ENCODE measurements at regions not wholly inside any gene's neighbourhood (a gene's known extent, or its start where the extent isn't known, plus 50 kb on each side); places are given as distances from the start of the nearest gene placed in this dataset.

- TF ChIP-seq, protein P1, sequence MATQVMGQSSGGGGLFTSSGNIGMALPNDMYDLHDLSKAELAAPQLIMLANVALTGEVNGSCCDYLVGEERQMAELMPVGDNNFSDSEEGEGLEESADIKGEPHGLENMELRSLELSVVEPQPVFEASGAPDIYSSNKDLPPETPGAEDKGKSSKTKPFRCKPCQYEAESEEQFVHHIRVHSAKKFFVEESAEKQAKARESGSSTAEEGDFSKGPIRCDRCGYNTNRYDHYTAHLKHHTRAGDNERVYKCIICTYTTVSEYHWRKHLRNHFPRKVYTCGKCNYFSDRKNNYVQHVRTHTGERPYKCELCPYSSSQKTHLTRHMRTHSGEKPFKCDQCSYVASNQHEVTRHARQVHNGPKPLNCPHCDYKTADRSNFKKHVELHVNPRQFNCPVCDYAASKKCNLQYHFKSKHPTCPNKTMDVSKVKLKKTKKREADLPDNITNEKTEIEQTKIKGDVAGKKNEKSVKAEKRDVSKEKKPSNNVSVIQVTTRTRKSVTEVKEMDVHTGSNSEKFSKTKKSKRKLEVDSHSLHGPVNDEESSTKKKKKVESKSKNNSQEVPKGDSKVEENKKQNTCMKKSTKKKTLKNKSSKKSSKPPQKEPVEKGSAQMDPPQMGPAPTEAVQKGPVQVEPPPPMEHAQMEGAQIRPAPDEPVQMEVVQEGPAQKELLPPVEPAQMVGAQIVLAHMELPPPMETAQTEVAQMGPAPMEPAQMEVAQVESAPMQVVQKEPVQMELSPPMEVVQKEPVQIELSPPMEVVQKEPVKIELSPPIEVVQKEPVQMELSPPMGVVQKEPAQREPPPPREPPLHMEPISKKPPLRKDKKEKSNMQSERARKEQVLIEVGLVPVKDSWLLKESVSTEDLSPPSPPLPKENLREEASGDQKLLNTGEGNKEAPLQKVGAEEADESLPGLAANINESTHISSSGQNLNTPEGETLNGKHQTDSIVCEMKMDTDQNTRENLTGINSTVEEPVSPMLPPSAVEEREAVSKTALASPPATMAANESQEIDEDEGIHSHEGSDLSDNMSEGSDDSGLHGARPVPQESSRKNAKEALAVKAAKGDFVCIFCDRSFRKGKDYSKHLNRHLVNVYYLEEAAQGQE (IDR thresholded peaks at IDR 0.05; ENCODE audit: low read depth, low read length): no peak
- TF ChIP-seq RBBP5 (conservative IDR thresholded peaks at IDR 0.05): no peak
- TF ChIP-seq SREBF2 (IDR thresholded peaks at IDR 0.05; ENCODE audit: low read length): no peak
- no peak for TF ChIP-seq MTA2 (IDR thresholded peaks at IDR 0.05; ENCODE audit: low read depth)
- no peak for TF ChIP-seq RUNX3 (IDR thresholded peaks at IDR 0.05; ENCODE audit: low read length)
- TF ChIP-seq ZNF217 (IDR thresholded peaks at IDR 0.05): no peak
Observed at GRCh38 chr1:30414851-30415165, 308.6 kb downstream of the MATN1 start (continued).

- no peaks in the 10 kb centered on the region; the same call in 2 of the 3 replicates for H3K9me3 ChIP-seq (replicated peaks; ENCODE audit: control insufficient read depth, insufficient read depth, low read length)
- intact Hi-C loops (cut with micrococcal nuclease; ENCODE audit: unreplicated experiment): no loop called here
- POLR2A ChIA-PET: no interaction called here
- no peak overlapping the region for H3K4me3 ChIP-seq
- WGBS (ENCODE audit: insufficient coverage, insufficient replicate concordance, low lambda C conversion rate, missing lambda C conversion rate): 24% methylated on average over 14 of the region's 14 CpGs
- no peaks in the 10 kb centered on the region for H3K4me1 ChIP-seq (ENCODE audit: control insufficient read depth, insufficient read depth, low read length)
- no peak overlapping the region for H3K4me2 ChIP-seq (ENCODE audit: control insufficient read depth, insufficient read depth)
- no peak overlapping the region for H3K27ac ChIP-seq (ENCODE audit: control insufficient read depth, insufficient read depth)
- CTCF ChIA-PET: no interaction called here
- in situ Hi-C loops (cut with MboI): no loop called here
- no TSS peak for BruUV-seq (replicated peaks)
- no peaks in the 10 kb centered on the region for H3K36me3 ChIP-seq (ENCODE audit: control insufficient read depth in 2 of 2, insufficient read depth in 2 of 2, low read length in 1 of 2)
- no peak for DNase-seq (ENCODE audit: low read depth, low spot score)
- no peak for ATAC-seq
- no peaks in the 10 kb centered on the region for H3K79me2 ChIP-seq (ENCODE audit: control insufficient read depth, insufficient read depth, low read length)
- no peak overlapping the region for H3K9ac ChIP-seq (ENCODE audit: control insufficient read depth, insufficient read depth, low read length)
- no peaks in the 10 kb centered on the region for H4K20me1 ChIP-seq (ENCODE audit: control insufficient read depth, insufficient read depth)
- peaks cover 0 to 1% of the 10 kb centered on the region in 2 experiments; a peak in 2 of 4 replicates for H3K27me3 ChIP-seq (replicated peaks in 1 of 2; ENCODE audit: control insufficient read depth in 2 of 2, insufficient read depth in 2 of 2, low read length in 1 of 2)
- H2AFZ ChIP-seq (ENCODE audit: control insufficient read depth, low read depth, low read length): no peak overlapping the region
- no peak for FAIRE-seq
- RAD21 ChIA-PET (ENCODE audit: unreplicated experiment): no interaction called here
- SMC1A ChIA-PET (ENCODE audit: uncharacterized antibody, unreplicated experiment): no interaction called here
- TF ChIP-seq JUND (IDR thresholded peaks at IDR 0.05; ENCODE audit: low read depth, low read length) (no peak), FOS (IDR thresholded peaks at IDR 0.05; ENCODE audit: borderline replicate concordance, extremely low read depth, insufficient read length) (no peak), ZSCAN29 (IDR thresholded peaks at IDR 0.05) (no peak), RAD21 (IDR thresholded peaks at IDR 0.05; ENCODE audit: insufficient read depth, low read depth, low read length) (no peak), IRF3 (IDR thresholded peaks at IDR 0.05) (no peak), CBX5 (IDR thresholded peaks at IDR 0.05; ENCODE audit: low read depth) (no peak), STAT1 (conservative IDR thresholded peaks at IDR 0.05) (no peak)
- TF ChIP-seq, protein P2, sequence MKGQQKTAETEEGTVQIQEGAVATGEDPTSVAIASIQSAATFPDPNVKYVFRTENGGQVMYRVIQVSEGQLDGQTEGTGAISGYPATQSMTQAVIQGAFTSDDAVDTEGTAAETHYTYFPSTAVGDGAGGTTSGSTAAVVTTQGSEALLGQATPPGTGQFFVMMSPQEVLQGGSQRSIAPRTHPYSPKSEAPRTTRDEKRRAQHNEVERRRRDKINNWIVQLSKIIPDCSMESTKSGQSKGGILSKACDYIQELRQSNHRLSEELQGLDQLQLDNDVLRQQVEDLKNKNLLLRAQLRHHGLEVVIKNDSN (IDR thresholded peaks at IDR 0.05; ENCODE audit: borderline replicate concordance, extremely low read length, insufficient read depth, low read depth, low read length): no peak
- TF ChIP-seq, protein P3, sequence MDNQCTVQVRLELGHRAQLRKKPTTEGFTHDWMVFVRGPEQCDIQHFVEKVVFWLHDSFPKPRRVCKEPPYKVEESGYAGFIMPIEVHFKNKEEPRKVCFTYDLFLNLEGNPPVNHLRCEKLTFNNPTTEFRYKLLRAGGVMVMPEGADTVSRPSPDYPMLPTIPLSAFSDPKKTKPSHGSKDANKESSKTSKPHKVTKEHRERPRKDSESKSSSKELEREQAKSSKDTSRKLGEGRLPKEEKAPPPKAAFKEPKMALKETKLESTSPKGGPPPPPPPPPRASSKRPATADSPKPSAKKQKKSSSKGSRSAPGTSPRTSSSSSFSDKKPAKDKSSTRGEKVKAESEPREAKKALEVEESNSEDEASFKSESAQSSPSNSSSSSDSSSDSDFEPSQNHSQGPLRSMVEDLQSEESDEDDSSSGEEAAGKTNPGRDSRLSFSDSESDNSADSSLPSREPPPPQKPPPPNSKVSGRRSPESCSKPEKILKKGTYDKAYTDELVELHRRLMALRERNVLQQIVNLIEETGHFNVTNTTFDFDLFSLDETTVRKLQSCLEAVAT (IDR thresholded peaks at IDR 0.05): no peak
- TF ChIP-seq, protein P4, sequence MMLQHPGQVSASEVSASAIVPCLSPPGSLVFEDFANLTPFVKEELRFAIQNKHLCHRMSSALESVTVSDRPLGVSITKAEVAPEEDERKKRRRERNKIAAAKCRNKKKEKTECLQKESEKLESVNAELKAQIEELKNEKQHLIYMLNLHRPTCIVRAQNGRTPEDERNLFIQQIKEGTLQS (IDR thresholded peaks at IDR 0.05; ENCODE audit: borderline replicate concordance, extremely low read depth, low read depth, low read length): no peak
Observed at GRCh38 chr1:30414086-30414850, 309.1 kb downstream of the MATN1 start.
